SHP77 (cell line): ENCODE measurements at regions not wholly inside any gene's neighbourhood (a gene's known extent, or its start where the extent isn't known, plus 50 kb on each side); places are given as distances from the start of the nearest gene placed in this dataset.

Experiments used
- DNase-seq, 2 experiments: peaks; one replicate each; lab custom pipeline; 2025; lab: John Stamatoyannopoulos, UW

- DNase-seq, result no peak
These were observed 808.8 kb upstream of the POU3F3 start for GRCh38 chr2:104045071-104045470.

- DNase-seq, result peak; percentile 59 to 63
These were observed 807.4 kb upstream of the POU3F3 start for GRCh38 chr2:104046466-104046865.

GRCh38 chr2:104047516-104047915 lies 806.4 kb upstream of the POU3F3 start:
- no peak for DNase-seq

- DNase-seq, result no peak
These were observed 804.5 kb upstream of the POU3F3 start for GRCh38 chr2:104049438-104049837.

GRCh38 chr2:104049981-104050380 lies 803.9 kb upstream of the POU3F3 start:
- DNase-seq, result no peak

- DNase-seq, result no peak
These were observed 803.2 kb upstream of the POU3F3 start for GRCh38 chr2:104050656-104051242.

GRCh38 chr2:104051766-104052165 lies 802.1 kb upstream of the POU3F3 start:
- no peak for DNase-seq

- DNase-seq, result no peak
These were observed 801.6 kb upstream of the POU3F3 start for GRCh38 chr2:104052356-104052755.

- DNase-seq, result no peak
These were observed 797.5 kb upstream of the POU3F3 start for GRCh38 chr2:104056451-104056850.

GRCh38 chr2:104068665-104069064 lies 785.2 kb upstream of the POU3F3 start:
- no peak for DNase-seq

- no peak for DNase-seq
These were observed 776.3 kb upstream of the POU3F3 start for GRCh38 chr2:104077573-104077972.

GRCh38 chr2:104078431-104079157 lies 775.3 kb upstream of the POU3F3 start:
- no peak for DNase-seq

GRCh38 chr2:104088745-104089144 lies 765.2 kb upstream of the POU3F3 start:
- no peak for DNase-seq

- DNase-seq, result no peak
These were observed 763.5 kb upstream of the POU3F3 start for GRCh38 chr2:104090407-104090806.

- DNase-seq, result no peak
These were observed 762.0 kb upstream of the POU3F3 start for GRCh38 chr2:104091894-104092293.

GRCh38 chr2:104092886-104093285 lies 761.0 kb upstream of the POU3F3 start:
- DNase-seq, result no peak

GRCh38 chr2:104102615-104103014 lies 751.3 kb upstream of the POU3F3 start:
- no peak for DNase-seq

- DNase-seq, result no peak
These were observed 744.6 kb upstream of the POU3F3 start for GRCh38 chr2:104109356-104109755.

GRCh38 chr2:104118889-104119288 lies 735.0 kb upstream of the POU3F3 start:
- DNase-seq, result no peak

- no peak for DNase-seq
These were observed 733.7 kb upstream of the POU3F3 start for GRCh38 chr2:104120171-104120570.

GRCh38 chr2:104125096-104125495 lies 728.8 kb upstream of the POU3F3 start:
- no peak for DNase-seq

- DNase-seq, result no peak
These were observed 726.7 kb upstream of the POU3F3 start for GRCh38 chr2:104127049-104127770.

- DNase-seq, result no peak
These were observed 713.6 kb upstream of the POU3F3 start for GRCh38 chr2:104140361-104140760.
